ENCODE measurements at regions not wholly inside any gene's neighbourhood (a gene's known extent, or its start where the extent isn't known, plus 50 kb on each side); places are given as distances from the start of the nearest gene placed in this dataset.

DNA sequence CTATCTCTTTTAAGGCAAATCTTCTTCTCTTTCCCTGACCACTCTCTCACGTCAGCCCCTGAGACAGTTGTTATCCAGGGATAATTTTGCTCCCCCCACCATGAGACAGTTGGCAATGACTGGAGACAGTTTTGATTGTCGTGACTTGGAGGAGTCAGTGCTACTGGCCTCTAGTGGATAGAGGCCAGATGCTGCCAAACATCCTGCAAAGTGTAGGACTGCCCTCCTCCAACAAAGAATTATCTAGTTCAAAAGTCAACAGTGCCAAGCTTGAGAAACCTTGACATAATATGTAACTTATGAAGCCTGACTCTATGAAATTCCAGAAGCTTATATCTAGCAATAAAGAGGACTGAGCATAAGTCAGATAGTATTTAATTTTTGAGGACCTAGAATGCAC is 502.1 kb upstream of the IGFBP7 start:
- DNase-seq (ENCODE audit: low read depth in 2 of 2), result no peak

DNA sequence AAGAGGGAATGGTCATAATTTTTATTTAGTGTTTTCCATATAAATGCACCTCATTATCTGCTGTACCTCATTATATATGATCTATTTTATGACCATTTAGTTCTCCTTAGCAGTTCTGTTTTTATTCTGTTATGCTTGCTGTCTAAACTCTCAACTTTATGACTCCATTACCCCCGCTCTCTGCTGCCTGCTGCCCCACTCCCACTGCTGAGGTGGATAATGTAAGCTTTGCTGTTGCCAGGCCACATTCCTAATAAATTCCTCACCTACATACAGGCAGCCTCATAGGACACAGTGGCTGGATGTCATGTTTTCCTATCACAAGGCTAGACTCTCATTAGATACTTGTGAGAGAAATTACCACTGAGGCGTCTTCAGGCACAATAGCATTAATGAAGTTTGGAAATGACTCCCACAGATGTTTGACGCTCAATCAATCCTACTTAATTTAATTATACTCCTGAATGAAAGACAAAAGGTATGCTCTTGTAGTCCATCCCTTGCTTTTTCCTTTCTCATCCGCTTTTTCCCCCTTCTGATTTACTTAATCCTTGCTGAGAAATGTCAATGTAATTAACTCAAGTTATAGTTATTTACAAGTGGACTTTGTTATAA is 497.5 kb upstream of the IGFBP7 start:
- no peak for DNase-seq (ENCODE audit: low read depth in 2 of 2)

DNA sequence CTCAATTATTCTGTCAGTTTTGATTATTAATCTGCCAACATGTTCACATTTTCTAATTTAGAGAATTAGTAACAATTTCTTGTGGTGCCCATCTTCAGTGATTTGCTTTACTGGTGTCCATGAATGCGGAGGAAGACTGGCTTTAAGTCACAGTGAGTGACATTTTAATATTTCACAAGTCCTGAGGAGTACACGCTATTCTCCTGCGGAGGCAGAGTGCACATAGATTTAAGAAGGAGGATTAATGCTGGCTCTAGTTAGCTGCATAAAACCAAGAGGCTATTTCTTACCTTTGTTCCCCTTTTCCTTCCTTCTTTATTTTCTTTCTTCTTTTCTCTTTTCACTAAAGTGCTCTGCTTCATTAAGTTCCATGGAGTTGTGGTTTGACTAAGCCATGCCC is 495.2 kb upstream of the IGFBP7 start:
- DNase-seq (ENCODE audit: low read depth in 2 of 2), result no peak

DNA sequence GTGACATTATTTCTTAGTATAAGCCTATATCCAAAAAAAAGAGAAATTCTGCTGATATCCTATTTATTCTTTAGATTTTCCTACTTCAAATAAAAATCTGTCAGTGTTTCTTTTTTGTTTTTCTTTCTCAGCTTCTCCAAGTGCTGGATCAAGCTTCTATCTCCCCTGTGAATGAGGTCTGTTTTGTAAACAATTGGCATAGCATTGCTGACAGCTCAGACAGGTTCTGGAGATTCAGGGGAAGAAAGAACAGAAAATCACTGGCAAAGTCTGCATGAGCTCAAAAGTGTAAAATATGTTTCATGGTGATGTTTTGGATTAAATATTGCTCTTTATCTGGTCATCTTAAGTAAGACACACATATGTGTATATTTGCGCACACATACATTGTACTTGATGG is 492.0 kb upstream of the IGFBP7 start:
- no peak for DNase-seq (ENCODE audit: low read depth in 2 of 2)

DNA sequence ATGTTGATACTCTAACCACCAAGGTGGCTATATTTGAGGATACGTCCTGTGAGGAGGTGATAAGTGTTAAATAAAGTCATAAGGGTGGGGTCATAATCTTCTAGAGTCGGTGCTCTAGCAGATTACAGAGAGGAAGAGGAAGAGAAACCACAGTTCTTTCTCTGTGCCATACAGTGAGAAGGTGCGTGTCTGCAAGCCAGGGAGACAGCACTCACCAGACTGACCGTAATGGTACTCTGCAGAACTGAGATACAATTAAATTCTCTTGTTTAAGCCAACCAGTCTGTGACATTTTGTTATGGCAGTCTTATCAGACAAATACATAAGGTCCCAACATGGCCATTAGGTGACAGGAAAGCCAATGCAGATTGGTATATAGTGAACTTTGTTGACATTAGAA is 480.9 kb upstream of the IGFBP7 start:
- no peak for DNase-seq (ENCODE audit: low read depth in 2 of 2)

DNA sequence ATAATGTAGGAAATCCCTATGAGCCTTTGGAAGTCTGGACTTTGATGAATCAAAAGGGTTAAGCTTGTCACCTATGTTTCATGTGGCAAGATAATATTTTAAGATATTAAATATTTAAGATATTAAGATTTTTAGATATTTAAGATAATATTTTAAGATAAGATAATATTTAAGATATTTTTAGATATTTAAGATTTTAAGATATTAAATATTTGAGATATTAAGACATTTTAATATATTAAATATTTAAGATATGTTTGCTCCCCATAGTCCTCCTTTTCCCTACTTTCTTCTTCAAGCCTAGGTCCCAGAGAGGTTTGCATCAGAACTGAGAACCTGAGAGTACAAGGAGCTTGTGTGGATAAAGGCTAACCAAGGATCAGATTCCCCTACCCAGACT is 478.4 kb upstream of the IGFBP7 start:
- no peak for DNase-seq (ENCODE audit: low read depth in 2 of 2)

DNA sequence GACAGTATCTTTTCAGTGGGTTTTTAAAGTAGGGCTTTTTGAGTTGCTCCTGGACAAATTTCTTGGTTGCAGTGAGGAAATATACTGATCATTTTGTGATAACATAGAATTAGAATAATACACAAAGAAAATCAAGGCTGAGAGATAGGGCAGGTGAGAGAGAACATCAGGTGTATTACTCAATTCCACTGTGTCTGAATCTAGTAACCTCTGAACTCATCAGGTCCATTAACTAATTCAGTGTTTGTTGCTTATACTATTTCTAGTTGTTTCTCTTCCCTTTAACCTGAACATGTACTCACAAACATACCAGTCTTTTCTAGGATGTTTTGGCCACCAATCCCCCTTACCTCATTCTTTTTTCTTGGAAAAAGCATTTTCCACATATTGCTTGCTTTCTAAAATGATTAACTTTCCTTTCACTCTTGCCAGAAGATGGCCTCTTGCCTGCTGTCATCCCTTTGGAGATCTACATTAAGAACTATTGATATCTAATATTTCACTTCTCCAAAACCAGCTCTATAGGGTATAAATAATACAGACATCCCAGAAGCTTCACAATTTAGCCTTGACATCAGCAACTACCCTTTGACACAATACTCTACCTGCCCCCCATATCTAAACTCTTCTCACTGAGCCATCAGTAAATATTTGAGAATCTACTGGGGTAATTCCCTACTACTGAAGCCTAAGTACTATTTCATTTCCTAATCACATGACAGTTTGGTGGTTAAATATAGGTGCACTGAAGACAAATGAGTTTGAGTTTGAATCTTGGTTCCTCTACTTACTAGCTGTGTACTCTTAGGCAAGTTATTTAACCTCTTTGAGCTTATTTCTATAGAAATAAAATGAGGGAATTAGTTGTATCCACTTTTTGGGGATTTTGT is 470.8 kb upstream of the IGFBP7 start:
- DNase-seq (ENCODE audit: low read depth in 2 of 2), result no peak

DNA sequence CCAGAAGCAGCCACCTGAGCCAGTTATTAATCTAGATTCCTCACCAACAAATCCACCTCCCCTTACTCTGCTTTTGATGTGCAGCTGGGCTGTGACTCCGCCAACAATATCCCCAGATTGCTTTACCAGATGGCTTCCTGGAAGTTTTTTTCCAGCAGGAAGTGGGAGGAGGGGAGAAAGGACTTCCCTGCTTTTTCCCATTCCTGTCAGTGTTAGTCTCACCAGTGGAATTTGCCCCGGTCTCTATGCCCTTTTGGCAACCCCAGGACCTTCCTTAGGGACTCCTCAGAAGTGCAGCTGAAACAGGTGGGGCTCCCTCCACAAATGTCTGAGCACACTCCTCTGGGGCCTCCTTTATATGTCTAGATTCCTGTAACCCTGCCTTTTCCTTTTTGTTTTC is 465.2 kb upstream of the IGFBP7 start:
- DNase-seq (ENCODE audit: low read depth in 2 of 2), result no peak

DNA sequence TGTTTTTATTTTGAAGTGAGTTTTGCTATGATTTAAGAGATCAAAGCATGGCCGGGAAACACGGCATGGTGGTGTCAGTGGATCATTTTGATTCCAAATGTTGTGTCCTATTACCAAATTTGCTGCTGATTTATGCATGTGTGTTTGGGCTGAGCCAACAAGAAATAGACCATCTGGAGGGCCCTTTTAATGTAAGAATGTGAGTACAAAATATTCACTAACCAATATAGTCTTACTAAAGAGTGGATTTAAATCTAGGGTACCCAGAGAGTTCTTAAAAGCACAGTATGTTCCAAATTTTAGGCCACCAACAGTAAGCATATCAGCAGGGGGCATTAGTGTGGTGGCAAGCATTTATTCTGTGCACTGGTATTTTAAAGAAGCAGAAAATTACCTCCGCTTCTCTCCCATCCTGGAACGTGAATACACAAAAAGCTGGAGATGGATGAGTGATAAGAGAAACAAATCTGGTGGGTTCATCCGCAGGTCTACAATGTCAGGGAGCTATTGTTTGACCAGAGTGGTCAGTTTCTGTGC is 444.4 kb upstream of the IGFBP7 start:
- no peak for DNase-seq (ENCODE audit: low read depth in 2 of 2)

DNA sequence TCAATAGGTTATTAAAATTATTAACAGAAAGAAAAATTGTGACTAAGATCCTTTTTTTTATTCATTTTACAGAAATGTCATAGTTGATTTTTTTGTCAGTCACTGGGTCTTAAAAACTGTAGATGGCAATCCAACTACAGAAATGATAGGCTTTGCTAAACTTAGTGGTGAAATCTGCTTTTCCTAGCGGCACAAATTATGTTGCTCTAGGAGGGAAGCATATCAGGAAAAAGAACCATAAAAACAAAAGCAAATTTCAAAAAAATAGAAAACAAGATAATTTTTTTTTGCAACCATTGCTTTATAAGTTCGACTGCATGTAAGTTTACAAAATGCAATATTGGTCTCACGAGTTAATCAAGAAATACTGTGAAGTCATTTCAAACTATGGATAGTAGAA is 443.5 kb upstream of the IGFBP7 start:
- DNase-seq (ENCODE audit: low read depth in 2 of 2), result no peak

DNA sequence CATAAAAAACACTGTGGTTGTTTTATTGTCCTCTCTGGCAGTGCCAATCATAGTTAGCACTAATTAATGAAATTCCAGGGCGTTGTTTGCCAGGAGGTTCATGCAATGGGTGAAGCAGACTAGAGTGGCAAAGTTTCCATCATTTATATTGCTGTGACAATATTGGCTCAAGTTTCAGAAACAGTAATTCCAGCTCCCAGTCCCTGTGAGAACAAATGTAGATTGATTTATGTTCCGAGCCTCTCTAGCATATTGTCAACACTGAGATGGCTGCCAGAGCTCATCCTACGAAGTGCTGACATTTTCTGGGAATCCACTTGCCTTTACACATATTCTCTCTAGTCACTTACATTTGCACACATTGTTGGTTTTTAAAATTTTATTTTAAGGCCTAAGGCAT is 440.0 kb upstream of the IGFBP7 start:
- no peak for DNase-seq (ENCODE audit: low read depth in 2 of 2)

DNA sequence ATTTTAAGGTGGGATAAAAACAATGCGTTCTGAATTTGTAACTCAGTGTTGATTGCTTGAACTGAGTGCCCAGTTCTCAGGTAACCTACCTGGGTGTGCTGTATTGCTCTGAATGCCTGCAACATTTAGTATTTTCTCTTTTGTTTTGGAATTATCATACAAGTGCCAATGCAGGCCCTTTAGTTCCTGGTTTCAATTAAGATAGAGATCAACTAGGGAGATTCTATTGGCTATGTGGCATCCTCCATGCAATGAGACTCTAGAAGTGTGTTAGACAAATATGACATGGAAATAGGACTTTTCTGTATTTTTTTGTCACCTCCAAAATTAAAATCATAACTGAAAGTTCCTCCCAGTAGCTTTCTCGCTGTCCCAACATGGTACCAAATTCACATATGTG is 438.7 kb upstream of the IGFBP7 start:
- no peak for DNase-seq (ENCODE audit: low read depth in 2 of 2)

DNA sequence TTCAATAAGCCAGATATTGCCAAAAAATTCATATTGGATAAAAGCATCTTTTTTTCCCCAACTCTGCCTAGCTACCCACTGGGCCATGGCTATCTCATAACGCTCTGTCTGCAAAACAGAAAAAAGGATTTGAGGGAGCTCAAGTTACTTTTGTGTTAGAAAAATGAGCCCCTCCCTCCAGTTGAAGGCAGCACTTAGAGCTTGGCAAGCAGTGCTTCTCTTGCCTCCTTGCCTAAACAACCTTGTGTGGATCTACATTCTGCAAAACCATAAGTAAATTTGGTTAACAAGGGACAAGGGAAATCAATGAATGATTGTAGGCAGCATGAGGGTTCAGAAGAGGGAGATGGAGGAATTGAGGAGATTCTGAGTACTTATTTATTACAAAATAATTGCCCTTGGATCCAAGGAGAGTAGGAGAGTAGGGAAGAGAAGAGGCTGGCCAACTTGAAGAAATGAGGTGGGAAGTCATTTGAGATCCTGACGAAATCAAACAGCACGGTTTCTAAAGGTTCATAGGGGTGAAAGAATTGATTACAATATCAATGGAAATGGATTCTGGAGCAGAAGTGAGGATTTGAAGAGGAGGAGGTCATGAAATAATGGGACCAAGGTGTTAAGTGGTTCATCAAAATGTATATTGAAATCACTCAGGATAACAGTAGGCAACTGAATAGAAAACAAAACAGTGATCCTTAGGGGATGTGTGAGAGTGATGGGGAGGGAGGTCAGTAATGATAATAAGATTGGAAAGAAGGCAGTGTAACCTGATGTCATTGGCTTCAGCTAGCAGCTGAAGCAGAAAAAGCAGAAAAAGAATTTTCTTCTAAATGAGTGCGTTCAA is 434.8 kb upstream of the IGFBP7 start:
- no peak for DNase-seq (ENCODE audit: low read depth in 2 of 2)

DNA sequence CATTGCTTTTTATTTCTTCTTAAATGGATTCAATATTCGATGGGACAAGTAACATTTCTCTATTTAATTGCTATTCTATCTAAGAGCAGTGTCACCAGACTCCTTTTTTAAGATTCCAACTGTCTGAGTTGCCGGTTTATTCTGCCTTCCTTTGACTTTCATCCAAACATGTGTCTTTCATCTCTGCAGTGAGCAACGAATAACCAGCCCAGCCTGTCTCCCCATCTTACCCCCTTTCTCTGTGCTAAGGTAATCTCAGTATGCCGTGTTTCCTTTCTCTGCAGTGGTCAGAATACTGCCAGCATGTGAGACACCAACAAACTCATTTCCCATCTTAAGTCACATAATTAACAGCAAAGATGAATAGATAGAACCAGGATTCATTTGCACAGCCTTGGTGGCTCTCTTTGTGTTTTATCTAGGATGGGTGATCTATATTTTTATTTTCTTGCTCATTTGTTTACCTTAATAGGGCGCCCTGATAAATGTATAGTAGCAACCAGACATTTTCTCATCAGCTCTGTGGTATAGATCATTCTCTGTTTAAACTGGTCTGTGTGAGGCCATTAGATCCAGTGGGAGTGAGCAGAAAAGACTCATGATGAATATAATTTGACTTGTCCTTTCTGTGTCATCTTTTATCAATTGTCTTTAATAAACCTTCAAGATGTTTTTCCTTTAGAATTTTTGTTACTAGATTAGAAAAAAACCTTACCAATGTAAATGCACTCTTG is 394.8 kb upstream of the IGFBP7 start:
- DNase-seq (ENCODE audit: low read depth in 2 of 2), result no peak

DNA sequence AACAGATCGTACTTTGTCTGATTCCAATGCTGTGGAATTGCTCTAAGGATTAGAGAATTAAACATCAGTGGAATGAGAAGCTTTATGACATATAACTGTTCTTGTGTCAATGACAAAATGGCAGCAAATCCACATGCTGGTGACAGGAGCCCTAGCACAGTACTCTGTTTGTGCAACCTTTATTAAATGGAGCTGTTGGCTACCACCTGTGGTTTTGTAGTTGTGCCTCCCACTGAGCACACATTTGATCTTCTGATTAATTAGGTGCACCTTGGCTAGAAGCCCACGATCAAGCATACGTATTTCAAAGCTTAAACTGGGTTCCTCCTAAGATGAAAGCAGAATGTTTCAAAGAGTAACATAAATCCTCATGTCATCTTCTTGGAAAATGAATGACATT is 394.0 kb upstream of the IGFBP7 start:
- no peak for DNase-seq (ENCODE audit: low read depth in 2 of 2)

DNA sequence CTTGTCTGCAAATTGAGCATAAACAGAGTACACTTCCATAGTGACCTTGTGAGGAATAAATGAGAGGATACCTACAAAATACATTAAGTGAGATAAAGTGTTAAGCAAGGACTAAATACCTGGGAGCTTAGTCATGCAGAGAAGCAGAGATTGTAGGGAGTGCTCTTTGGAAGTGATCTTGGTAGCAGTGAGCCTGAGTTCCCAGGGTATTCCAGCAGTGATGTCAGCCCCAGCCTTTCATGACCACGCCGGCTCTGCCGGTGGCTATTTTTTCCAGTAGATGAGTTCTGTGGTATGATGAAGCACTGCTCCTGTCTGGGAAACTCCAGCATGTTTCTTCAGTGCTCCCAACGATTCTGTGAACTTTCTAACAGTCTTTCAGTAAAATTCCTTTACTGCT is 391.5 kb upstream of the IGFBP7 start:
- DNase-seq (ENCODE audit: low read depth in 2 of 2), result no peak

DNA sequence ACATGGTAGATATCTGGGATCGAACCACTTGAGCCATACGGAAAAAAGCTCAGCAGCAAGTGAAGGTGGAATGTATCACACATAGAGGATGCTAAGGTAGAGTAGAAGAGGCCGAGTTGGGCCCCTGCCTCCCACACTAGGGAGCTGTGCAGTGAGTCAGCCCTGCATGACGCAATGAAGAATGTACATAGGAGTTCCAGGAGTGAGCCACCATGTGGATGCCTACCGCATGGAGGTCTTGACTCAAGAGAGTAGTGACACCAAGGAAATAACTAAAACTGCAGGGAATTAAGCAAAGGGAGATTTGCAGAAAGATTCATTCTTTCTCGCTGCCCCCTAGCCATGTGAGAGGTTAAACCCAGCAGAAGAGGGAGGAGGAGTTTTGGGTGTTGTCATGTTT is 389.6 kb upstream of the IGFBP7 start:
- no peak for DNase-seq (ENCODE audit: low read depth in 2 of 2)

DNA sequence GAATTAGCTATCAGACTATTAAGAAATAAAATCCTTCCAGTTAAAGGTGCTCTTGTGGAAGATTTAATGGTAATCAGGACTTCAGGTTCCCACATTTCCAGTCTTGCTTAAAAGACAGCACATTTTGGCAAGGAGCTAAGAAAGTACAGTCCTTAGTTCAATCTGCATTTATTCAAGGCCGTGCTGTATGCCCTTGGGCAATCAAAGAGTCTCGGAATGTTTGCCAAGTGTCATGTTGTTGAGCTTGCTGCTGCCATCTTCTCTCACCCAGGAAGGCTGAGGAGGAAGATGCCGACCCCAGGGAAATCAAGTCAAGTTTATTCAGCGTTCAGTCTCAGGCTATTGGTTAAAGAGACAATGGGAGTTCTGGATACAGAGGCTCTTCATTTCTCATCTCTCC is 388.1 kb upstream of the IGFBP7 start:
- DNase-seq (ENCODE audit: low read depth in 2 of 2), result no peak

DNA sequence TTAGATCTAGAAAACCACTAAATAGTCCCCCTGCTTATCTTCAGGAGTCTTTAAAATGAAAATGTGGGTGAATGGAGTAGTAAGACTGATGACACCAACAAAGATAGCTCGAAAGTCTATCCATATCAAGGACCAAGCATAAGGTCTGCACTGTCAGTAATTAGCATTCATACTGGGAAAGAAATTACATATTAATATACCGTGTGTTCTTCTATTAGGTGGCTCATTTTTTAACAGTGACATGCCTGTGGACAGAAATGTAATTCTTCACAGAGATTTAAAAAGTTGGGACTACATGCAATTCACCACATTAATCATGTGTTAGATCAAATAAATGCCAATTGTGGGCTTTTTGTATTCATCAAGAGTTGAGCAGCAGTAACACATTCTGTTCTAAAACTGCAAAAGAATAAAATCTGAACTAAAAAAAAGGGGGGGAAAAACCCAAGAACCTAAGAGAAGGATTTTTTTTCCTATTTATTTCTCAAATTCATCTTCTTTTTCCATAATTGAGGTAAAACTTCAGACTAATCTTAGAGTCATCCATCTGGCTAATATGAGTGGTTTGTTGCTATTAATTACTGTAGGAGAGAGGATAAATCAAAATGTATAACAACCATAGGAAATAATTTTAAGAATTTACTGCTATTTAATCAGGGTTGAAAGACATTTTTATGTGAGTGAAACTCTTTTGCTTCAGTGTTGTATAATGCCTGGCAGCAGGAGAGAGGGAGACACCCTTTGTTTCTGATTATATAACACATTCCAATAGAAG is 386.7 kb upstream of the IGFBP7 start:
- DNase-seq (ENCODE audit: low read depth in 2 of 2), result no peak

DNA sequence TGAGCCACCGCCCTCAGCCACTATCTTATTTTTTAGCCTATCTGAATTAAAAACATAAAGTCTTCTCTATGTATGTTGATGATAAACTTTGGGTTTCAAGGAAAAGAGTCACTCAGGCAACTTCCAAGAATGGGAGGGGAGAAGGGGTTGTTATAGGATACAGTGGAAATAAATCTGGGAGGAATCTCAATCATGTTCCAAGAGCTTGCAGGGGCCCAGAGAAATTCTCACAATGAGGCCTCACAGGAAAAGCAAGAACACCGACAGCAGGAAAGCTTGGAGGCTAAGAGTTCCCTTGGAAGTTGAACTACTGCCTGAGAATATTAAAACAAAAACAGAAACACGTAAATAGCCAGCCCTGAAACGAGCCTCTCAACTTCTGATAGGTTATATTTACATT is 384.6 kb upstream of the IGFBP7 start:
- no peak for DNase-seq (ENCODE audit: low read depth in 2 of 2)

All from stimulated activated CD8-positive, alpha-beta memory T cell treated with anti-CD3 and anti-CD28 coated beads, Interleukin-15, amount 100 ng/mL, for 48 hours (primary cell).